Fibroblast of skin of scalp (primary cell): ENCODE measurements at regions not wholly inside any gene's neighbourhood (a gene's known extent, or its start where the extent isn't known, plus 50 kb on each side); places are given as distances from the start of the nearest gene placed in this dataset.

ENCODE experiments used
- DNase-seq: peaks from one replicate; pipeline ENCODE4 v3.0.0-alpha.2; 2013

- DNase-seq: no peak
Measured at GRCh38 chr1:228849011-228849541, 113.8 kb downstream of the RHOU start.

- DNase-seq: no peak
Measured at GRCh38 chr1:228850141-228851100, 115.1 kb downstream of the RHOU start.

GRCh38 chr1:228851193-228851592, 115.9 kb downstream of the RHOU start:
- DNase-seq: no peak

GRCh38 chr1:228851618-228852017, 116.3 kb downstream of the RHOU start:
- no peak for DNase-seq

- no peak for DNase-seq
Measured at GRCh38 chr1:228852024-228852423, 116.7 kb downstream of the RHOU start.

GRCh38 chr1:228852511-228853088, 117.3 kb downstream of the RHOU start:
- DNase-seq: no peak

GRCh38 chr1:228853191-228853590, 117.9 kb downstream of the RHOU start:
- no peak for DNase-seq

- DNase-seq: no peak
Measured at GRCh38 chr1:228853637-228854036, 118.4 kb downstream of the RHOU start.

GRCh38 chr1:228854907-228855306, 119.6 kb downstream of the RHOU start:
- no peak for DNase-seq

- DNase-seq: no peak
Measured at GRCh38 chr1:228857611-228858010, 122.3 kb downstream of the RHOU start.

- DNase-seq: peak; percentile 81
Measured at GRCh38 chr1:228860911-228861831, 125.9 kb downstream of the RHOU start.

- DNase-seq: no peak
Measured at GRCh38 chr1:228861832-228862180, 126.5 kb downstream of the RHOU start.

- no peak for DNase-seq
Measured at GRCh38 chr1:228862542-228863505, 127.5 kb downstream of the RHOU start.

- DNase-seq: no peak
Measured at GRCh38 chr1:228863776-228864175, 128.5 kb downstream of the RHOU start.

GRCh38 chr1:228865627-228866330, 130.5 kb downstream of the RHOU start:
- DNase-seq: no peak

- no peak for DNase-seq
Measured at GRCh38 chr1:228866468-228866867, 131.2 kb downstream of the RHOU start.

- DNase-seq: peak; percentile 6
Measured at GRCh38 chr1:228867108-228867950, 132.1 kb downstream of the RHOU start.

GRCh38 chr1:228867951-228868730, 132.9 kb downstream of the RHOU start:
- no peak for DNase-seq

- DNase-seq: no peak
Measured at GRCh38 chr1:228868731-228869024, 133.4 kb downstream of the RHOU start.
